Fibroblast of skin of scalp (primary cell): ENCODE measurements at regions not wholly inside any gene's neighbourhood (a gene's known extent, or its start where the extent isn't known, plus 50 kb on each side); places are given as distances from the start of the nearest gene placed in this dataset.
"Not testable (repeated sequence)": the region's sequence is repeated elsewhere in the genome, so short reads cannot be mapped to it uniquely, and the experiment has no call there.

Experiments
- DNase-seq: peaks from one replicate; pipeline ENCODE4 v3.0.0-alpha.2; 2013

DNA sequence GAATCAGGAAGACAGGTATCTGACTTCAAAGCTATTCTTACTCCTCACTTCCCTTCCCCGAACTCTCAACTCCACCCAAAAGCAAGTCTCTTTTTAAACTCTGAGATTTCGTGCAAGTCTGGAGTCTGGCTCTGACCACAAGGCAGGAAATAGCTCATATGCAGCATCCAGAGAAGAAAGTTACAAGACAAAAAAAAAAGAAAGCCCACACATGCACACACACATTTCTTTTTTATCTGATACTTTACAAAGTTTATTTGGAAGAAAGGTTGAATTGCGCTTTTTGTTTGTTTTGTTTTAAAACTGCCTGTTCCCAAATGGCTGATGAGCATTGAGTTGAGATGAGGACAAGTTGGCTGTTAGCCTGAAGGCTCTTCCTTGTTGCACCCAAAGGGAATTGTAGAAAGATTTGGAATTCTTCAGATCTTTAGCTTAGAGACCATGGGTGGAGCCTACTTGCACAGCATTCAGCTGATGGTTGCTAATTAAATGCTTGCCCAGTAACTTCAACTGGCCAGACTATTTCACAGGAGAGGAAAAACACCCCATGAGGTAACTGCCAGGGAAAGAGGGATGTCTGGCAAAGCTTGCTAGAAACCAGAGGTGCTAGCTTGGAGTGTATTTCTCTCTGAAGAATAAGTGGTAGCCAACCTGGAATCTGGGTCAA is 490.3 kb downstream of the TTLL7 start:
- DNase-seq: peak; percentile 87

GRCh38 chr1:83505148-83505547 is 493.8 kb downstream of the TTLL7 start:
- no peak for DNase-seq

DNA sequence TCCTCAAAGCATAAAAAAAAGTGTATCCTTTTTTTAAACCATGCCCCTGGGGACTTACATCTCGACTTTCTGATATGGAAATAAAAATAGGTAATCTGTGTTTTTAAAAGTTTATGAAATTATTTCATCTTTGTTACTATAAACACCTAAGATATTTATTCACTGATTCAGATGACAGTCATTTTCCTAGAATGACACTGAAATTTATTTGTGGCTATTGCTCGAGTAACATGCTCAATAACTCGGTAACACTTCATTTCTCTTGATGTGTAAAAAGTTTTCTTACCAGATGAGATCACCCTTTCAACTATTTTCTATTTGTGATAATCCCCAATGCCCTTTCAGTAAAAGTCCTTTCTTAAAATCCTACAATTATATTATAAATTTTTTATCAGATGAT is 495.8 kb downstream of the TTLL7 start:
- no peak for DNase-seq

- no peak for DNase-seq
Measured at GRCh38 chr1:83500987-83501591, 497.8 kb downstream of the TTLL7 start.

GRCh38 chr1:83500531-83500930 is 498.4 kb downstream of the TTLL7 start:
- DNase-seq: no peak

GRCh38 chr1:83499998-83500397 is 498.9 kb downstream of the TTLL7 start:
- no peak for DNase-seq

DNA sequence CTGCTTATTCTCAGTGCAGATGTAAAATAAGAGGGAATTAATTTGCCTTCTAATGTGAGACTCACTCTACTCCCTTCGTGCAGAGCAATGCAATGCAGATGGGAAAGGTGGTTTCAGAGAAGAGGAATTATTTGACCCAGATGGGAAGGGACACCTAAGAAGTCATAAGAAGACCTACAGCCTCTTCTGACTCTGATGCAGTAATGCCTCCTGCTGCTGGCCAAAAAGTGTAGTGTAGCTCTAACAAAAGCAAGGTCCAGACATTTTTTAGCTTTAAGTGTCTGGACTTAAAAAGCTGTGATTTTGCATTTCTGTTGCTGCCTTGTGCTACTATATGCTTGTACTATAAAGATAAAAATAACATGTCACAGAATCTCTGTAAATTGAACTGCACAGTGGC is 501.4 kb downstream of the TTLL7 start:
- DNase-seq: peak; percentile 22

GRCh38 chr1:83495560-83495959 is 503.4 kb downstream of the TTLL7 start:
- no peak for DNase-seq

- DNase-seq: no peak
Measured at GRCh38 chr1:83493633-83494032, 505.3 kb downstream of the TTLL7 start.

GRCh38 chr1:83491930-83492329 is 507.0 kb downstream of the TTLL7 start:
- DNase-seq: no peak

DNA sequence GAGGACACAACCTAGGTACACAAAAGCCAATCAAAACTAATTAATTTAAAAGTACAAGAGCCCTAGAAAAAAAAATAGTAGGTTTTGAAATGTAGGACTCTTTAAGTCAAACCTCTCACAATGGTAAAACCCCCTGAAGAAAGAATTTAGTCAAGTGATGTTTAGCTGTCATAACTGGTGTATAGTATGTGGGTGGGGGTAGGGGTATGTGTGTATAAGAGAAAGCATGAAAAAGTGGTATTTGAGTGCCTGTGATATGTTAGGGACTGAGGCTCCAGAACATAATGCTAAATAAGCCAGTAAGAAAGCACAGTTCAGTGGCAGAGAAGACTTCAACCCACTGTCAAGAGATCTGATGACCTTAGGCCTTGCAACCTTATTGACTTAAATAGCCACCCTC is 507.9 kb downstream of the TTLL7 start:
- no peak for DNase-seq

DNA sequence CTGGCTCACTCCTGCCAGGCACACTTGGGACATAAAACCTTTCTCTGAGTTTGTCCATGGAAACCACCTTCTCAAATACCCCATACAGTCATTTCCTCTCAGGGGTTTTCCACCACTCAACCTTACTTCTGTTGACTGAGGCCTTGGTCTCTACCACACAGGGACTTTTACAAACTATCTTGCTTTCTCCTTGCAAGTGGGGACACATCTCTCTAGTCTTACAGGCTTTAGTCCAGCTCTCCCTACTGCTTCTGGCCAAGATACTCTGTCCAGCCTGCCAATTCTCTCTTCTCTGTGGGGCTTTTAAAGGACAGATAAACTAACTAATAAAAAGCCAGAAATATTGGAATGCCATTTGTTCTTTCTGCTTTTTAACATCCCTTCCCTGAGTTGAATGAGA is 510.8 kb downstream of the TTLL7 start:
- DNase-seq: not testable (repeated sequence)

- DNase-seq: not testable (repeated sequence)
Measured at GRCh38 chr1:83487460-83487859, 511.5 kb downstream of the TTLL7 start.

GRCh38 chr1:83485314-83486019 is 513.5 kb downstream of the TTLL7 start:
- not testable (repeated sequence) for DNase-seq

GRCh38 chr1:83481284-83481683 is 517.6 kb downstream of the TTLL7 start:
- DNase-seq: not testable (repeated sequence)

DNA sequence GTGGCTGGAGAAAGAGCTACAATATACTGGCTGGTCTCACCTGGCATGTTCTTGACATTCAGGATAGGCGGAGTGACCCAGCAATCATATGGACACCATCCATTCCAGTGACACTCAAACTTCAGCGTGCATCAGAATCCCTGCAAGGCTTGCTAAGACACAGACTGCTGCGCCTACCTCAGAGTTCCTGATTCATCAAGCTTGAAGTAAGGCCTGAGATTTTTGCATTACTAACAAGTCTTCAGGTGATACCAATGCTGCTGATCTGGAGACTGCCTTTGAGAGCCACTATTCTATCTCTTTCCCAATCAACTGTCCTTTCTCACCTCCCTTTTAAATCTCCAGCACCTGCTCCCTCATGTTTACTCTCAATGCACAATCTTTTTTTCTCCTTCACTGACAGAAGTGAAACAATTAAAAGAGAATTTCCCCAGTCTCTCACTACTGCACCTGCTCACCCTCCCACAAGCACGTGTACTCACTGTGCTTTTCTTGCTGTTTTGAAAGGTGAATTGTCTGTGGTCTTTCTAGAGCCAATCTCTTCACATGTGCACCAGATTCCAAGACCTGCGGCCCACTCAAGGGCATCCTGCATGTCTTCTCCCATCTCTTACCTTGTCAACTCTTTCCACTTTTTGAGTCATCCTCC is 519.2 kb downstream of the TTLL7 start:
- not testable (repeated sequence) for DNase-seq

GRCh38 chr1:83478127-83478526 is 520.8 kb downstream of the TTLL7 start:
- DNase-seq: not testable (repeated sequence)

- DNase-seq: not testable (repeated sequence)
Measured at GRCh38 chr1:83476518-83476917, 522.4 kb downstream of the TTLL7 start.

DNA sequence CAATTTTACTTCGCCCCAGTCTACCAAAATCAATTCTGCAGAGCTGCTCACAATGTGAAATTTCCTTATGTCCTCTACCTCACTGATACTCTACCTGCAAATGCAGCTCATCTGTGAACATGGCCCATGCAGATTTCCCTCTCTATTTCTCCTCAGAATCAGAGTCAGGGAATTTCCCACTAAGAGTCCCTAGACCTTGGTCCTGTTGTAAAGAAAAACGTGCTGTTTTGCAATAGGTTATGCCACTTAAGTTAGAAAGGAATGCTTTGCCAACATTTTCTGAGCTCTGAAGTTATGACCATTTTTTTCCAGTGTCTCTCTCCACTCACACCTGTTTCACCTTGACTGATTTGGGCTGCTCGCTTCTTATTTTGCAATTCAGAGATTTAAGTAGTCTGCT is 524.0 kb downstream of the TTLL7 start:
- DNase-seq: not testable (repeated sequence)

- not testable (repeated sequence) for DNase-seq
Measured at GRCh38 chr1:83473986-83474385, 524.9 kb downstream of the TTLL7 start.

DNA sequence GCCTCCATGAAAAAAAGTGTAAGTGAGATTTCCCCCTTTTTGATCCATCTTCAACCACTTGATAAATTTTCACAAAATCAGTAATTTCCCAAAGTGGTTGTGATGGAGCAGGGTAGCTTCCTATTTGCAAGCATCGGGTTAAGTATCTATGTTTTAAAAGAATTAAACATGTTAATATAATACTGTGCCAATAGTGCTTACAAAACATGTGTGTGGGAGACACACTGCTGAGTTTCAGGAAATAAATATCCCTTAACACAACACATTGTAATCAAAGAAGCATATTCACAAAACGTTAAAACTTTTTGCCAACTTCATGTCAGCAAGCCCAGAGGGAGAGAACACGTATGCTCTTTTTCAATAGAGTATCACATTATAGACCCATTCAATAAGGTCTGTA is 526.9 kb downstream of the TTLL7 start:
- not testable (repeated sequence) for DNase-seq

DNA sequence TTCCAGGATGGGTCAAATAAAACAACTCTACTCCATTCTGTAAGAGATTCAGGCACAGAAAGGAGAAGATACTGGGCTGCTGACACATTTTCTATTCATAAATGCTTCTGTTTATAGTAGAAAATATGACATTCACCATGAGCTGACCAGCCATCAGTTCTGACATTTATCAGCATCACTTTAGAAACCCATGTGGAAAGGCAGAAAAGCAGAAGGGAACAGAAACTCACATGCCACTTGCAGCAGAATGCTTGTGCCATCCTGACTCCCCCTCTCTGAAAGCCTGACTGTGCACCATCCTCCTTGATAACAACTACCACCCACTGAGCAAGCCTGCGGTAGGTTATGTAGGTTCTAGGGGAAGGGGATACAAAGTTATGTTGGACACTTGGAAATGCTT is 527.7 kb downstream of the TTLL7 start:
- not testable (repeated sequence) for DNase-seq

GRCh38 chr1:83468336-83468735 is 530.6 kb downstream of the TTLL7 start:
- peak; percentile 22 for DNase-seq
